Amniotic stem cell (primary cell): ENCODE measurements at regions not wholly inside any gene's neighbourhood (a gene's known extent, or its start where the extent isn't known, plus 50 kb on each side); places are given as distances from the start of the nearest gene placed in this dataset.
"Not testable (repeated sequence)": the region's sequence is repeated elsewhere in the genome, so short reads cannot be mapped to it uniquely, and the experiment has no call there.

ENCODE experiments used
- DNase-seq: peaks from one replicate; lab custom pipeline; 2025; lab: John Stamatoyannopoulos, UW

- no peak for DNase-seq
Observed at GRCh38 chr20:60170116-60170515, 211.9 kb downstream of the CDH26 start.

GRCh38 chr20:60171313-60171712 is 213.1 kb downstream of the CDH26 start:
- no peak for DNase-seq

DNA sequence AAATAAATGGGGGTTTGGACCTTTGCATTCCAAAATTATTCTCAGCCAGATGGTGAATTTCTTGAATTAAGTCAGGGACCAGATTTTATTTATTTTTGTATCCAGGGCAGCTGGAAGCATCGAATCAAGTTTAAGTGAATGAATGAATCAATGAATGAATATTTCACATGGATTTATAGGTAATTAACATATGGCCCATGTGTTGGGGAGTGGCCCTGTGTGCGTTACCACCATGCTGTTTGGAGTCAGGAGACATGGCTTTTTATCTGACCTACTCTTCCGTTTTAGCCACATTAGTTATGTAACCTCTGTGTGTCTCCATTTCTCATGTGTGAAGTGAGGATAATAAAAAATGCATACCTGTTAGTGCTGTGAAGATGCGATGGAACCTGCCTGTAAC is 213.5 kb downstream of the CDH26 start:
- no peak for DNase-seq

- no peak for DNase-seq
Observed at GRCh38 chr20:60172346-60172984, 214.2 kb downstream of the CDH26 start.

DNA sequence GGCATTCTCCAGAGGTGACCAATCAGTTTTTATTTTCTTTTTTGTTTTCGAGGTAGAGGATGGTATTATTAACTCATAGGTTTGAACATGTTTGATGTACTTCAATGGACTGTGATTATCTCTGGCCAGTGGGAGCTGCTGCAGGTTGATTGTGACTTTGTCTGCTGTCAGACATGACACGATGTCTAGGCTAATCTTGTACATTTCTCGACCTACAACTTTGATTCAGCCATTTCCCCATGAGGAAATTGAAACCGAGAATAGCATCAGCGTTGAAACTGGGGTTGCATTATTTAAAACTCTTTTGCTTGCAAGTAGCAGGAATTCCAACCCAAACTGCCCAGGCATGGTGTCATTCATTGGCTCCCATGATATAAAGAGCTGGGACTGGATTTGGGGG is 218.9 kb downstream of the CDH26 start:
- no peak for DNase-seq

GRCh38 chr20:60180986-60181385 is 222.8 kb downstream of the CDH26 start:
- DNase-seq = no peak

DNA sequence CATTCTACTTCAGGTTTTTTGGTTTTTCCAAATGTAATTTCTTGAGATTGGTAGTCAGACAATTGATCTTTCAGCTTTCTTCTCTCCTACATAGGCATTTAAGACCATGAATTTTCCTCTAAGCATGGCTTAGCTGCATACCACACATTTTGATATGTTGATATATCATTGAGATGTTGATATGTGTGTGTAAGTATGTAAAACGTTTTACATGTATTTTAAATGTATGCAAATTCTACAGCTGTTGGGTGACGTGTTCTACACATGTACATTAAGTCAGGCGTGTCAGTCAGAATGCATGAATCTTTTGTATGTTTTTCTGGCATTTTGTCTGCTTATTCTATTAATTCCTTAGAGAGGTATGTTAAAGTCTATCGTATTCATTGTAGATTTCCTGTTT is 228.2 kb downstream of the CDH26 start:
- DNase-seq = no peak

DNA sequence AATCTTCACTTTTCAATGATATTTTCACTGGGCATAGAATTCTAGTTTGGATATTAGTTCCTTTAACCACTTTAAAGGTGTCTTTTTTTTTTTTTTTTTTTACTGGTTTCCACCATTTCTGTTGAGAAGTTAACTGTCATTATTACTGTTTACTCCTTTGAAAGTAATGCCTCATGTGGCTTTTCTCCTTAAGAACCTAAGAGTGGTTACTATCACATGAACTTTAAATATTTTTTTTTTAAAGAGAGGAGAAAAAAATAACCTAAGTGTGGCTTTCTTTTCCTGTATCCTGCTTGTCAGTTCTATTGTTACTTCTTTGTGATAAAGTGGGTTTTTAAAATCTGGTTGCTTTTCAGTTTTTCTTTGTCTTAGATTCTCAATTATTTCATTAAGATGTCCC is 229.5 kb downstream of the CDH26 start:
- no peak for DNase-seq

DNA sequence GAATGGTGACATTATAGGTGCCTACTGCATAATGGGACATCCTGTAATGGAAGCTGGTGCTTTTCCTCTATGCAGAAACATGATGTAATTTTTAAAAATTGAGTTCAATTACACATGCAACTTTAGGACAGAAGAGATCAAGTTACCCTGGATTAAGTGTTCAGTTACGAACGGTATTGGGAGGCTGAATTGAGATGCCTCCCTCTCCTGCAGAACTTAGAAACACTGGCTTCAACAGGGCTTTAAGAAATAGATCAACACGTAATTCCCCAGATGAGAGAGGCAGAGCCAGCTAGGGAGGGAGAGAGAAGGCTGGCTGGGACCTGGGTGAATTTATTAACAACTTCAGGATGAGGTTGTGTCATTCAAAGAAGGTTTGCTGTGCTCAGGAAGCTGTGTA is 232.8 kb downstream of the CDH26 start:
- no peak for DNase-seq

- DNase-seq = no peak
Observed at GRCh38 chr20:60192326-60192725, 234.1 kb downstream of the CDH26 start.

GRCh38 chr20:60199132-60199531 is 240.9 kb downstream of the CDH26 start:
- DNase-seq = not testable (repeated sequence)

GRCh38 chr20:60199866-60200265 is 241.6 kb downstream of the CDH26 start:
- DNase-seq = no peak

GRCh38 chr20:60200305-60200918 is 242.2 kb downstream of the CDH26 start:
- DNase-seq = no peak

DNA sequence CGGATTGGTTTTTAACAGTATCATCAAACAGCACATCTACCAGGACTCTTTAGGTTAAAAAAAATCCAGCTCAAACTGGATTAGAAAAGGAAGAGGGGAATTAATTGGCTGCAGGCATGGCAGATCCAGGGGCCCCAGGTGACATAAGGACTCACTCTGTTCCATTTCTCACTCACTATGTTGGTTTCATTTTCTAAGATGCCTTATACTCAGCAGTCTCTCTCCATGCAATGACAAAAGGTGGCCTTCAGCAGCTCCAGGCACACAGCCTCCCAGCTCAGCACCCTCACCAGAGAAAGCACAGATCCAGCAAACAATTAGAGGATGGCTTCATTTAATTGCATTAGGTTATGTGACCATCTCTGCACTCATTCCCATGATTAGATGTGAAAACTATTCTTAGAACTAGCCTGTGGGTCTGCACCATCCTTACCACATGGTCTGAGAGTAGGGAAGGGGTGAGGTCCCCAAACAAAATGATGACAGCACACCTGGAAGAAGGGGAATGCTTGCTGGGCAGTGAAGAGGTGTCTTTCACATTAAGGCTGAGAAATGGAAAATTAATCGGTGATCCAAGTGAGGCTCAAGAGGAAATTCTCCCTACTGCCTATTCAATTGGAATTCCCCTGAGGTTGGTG is 243.1 kb downstream of the CDH26 start:
- no peak for DNase-seq

DNA sequence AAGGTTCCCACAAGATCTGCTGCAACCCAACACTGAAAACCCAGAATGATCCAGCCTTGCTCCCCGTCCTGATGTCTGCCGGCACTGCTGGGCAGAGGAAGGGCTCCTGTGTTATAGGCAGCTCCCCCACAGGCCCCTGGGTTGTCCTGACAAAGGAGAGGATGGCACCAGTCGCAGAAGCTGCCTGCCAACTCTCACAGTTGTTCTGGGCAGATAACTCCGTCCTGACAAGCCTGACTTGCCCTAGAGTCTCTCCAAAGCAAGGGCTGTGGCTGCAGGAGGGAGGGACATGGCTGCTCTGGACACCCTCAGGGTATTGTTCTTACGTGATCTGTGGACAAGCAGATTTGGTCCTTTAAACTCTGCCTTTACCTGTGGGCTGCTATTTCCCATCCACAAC is 243.8 kb downstream of the CDH26 start:
- DNase-seq = no peak

- no peak for DNase-seq
Observed at GRCh38 chr20:60203451-60203850, 245.2 kb downstream of the CDH26 start.

DNA sequence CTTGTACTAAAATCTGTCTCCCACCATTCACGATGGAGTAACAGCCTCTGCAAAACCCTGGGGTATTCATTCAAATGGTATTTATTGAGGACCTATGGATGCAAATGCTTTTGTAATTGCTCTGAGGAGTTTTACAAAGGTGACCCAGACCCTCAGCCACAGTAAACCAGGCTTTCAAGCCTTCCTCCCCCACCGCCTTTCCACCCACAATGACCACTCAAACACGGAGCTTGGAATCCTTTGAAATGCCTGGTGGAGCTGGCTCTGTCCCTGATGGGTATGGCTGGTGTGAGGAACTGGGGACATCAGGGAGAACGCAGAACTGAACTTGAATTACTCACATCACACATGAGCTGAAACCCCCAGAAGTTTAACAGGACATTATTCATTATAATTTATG is 246.4 kb downstream of the CDH26 start:
- no peak for DNase-seq

DNA sequence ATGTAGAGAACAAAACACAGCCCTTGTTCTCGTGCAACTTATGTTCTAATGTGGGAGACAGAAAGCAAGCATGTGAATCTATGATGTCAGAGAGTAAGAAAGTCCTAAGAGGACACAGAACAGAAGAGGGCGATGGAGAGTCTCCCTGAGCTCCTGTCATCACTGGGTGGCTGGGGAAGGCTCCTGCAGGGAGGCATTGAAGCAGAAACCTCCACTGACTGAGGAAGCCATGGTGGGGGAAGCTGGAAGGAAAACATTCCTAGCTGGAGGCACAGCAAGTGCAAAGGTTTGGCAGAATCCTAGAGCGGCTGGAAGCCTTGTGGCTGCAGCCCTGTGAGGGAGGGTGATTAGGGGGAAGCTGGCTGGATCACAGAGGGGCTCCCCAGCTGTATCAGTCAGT is 248.0 kb downstream of the CDH26 start:
- DNase-seq = peak; percentile 8

DNA sequence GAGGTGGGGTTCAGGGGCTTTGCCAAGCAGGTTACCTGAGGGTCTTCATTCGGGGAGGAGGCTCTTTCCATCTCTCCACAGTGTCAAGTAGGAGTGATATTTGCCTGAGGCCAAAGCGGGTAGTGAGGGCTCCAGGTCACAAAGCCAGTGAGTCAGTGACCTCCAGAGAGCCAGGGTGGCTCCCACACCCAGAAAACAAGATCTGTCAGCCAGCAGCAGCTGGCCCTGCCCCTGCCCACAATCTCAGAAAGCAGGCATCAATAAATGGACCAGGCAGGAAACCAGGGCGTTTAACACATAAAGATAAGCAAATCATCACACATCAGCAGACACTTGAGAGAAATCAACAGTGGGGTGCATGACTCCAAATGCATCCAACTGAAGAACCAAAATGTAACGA is 250.8 kb downstream of the CDH26 start:
- no peak for DNase-seq

GRCh38 chr20:60210779-60211617 is 252.8 kb downstream of the CDH26 start:
- DNase-seq = peak; percentile 24

- no peak for DNase-seq
Observed at GRCh38 chr20:60211618-60212463, 253.6 kb downstream of the CDH26 start.

DNA sequence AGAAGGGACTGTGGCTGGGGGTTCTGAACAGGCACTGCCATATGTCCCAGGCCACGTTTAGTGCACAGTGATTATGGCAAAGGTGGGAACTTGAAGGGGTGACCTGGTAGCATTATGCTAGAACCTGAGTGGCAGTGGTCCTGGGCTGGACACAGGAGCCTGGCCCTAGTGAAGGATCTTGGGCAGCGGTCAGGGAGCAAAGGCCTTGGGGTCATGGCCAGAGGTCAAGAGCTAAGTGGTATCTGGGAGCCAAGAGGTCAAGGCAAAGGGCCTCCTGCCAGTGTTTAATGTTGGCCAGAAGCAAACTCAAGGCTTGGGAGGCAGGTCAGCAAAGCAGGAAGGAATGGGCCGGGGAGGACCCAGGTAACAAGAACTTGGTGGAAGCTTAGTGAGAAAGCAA is 254.5 kb downstream of the CDH26 start:
- DNase-seq = no peak
